Urinary bladder (tissue), 3 donors: ENCODE measurements at regions not wholly inside any gene's neighbourhood (a gene's known extent, or its start where the extent isn't known, plus 50 kb on each side); places are given as distances from the start of the nearest gene placed in this dataset.
"Not testable (repeated sequence)": the region's sequence is repeated elsewhere in the genome, so short reads cannot be mapped to it uniquely, and the experiment has no call there.

Experiments
- DNase-seq: peaks from one replicate; pipeline ENCODE4 v3.0.0-alpha.2; 2015; ENCODE audit errors: extremely low spot score
- H3K27ac ChIP-seq: one replicate; pipeline ENCODE4 v1.5.1; 2013; ENCODE audit warnings: low read depth, mild to moderate bottlenecking, moderate library complexity
- H3K36me3 ChIP-seq: one replicate; pipeline ENCODE4 v1.6.1; 2013; ENCODE audit warnings: mild to moderate bottlenecking, moderate library complexity; ENCODE audit not compliant: insufficient read depth
- H3K4me1 ChIP-seq: one replicate; pipeline ENCODE4 v1.6.1; 2013; ENCODE audit warnings: mild to moderate bottlenecking, moderate library complexity; ENCODE audit not compliant: insufficient read depth
- H3K4me3 ChIP-seq: one replicate; pipeline ENCODE4 v1.5.1; 2013; ENCODE audit warnings: low read depth, low read length
- WGBS: extraction: QIAGEN DNeasy Blood & Tissue Kit; methylation state at CpG from one replicate; pipeline ENCODE4 v1.1.7; 2013; 5-methylcytosine and 5-hydroxymethylcytosine counted together
- donor health status: healthy with polysubstance abuse.
- donor health status: healthy.

DNA sequence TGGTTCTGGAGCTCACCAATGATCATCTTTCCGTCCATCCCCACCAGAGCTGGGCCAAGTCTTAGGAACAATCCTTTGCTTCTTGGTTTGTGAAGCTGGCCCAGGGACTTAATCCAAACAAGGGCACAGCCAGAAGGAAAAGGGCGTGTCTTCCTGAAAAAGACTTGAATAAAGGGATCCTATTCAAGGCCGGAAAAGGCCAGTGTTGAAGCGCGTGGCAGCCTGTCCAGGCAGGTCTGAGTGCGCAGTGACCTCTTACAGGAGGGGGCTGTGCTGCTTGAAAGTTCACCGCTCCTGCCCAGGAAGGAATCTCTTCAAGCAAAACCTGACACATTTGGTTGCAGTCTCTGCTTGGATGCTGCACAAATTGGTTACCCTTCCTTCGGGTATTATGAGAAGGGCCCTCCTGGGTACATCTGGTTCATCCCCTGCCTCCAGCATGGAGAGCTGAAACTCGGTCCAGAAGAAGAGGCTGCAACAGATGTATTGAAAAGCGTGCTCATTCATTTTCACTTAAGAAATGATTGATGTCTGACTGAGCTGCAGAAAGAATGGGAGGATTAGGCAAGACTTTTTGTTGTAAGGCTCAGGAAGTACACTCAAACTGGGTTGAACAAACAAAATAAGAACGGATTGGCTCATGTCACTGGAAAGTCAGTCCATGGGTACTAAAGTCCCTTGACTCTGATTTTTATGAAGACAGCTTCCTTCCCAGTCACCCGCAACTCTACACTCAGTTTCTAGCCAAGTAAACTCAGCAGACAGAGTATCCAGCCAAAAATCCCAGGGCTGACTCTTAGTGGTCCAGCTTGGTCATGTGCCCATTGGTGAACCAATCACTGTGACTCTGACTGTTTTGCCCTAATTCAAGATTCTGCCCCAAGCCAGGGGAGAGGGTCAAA, 136.3 kb downstream of the TFAP2C start:
- H3K27ac ChIP-seq, result no peak overlapping the region
- no peak for DNase-seq
- 64% methylated on average over 12 of the region's 12 CpGs for WGBS
- no peak overlapping the region for H3K4me3 ChIP-seq
- no peaks in the 10 kb centered on the region for H3K4me1 ChIP-seq
- no peaks in the 10 kb centered on the region for H3K36me3 ChIP-seq

DNA sequence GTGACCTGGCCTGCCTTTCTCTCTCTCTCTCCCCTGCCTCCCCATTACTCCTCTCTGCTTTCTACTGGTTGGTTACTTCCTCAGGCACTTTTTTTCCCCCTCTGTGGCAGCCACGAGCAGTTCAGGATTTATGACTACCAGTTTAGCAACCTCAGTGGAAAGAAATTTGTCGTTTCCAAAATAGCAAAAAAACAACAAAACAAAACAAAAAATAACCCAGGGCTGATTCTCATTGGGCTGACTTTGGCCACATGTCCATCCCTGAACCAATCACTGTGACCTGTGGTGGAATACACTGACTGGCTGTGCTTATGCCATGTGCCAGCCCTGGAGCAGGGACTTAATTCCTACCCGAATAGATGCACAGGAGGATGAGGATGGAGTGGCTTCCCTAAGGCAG, 137.4 kb downstream of the TFAP2C start:
- Histone ChIP-seq H3K27ac (no peak overlapping the region), H3K4me3 (no peak overlapping the region), H3K4me1 (no peaks in the 10 kb centered on the region), H3K36me3 (no peaks in the 10 kb centered on the region)
- DNase-seq, result no peak
- WGBS, result 49% methylated on average over 3 of the region's 3 CpGs

DNA sequence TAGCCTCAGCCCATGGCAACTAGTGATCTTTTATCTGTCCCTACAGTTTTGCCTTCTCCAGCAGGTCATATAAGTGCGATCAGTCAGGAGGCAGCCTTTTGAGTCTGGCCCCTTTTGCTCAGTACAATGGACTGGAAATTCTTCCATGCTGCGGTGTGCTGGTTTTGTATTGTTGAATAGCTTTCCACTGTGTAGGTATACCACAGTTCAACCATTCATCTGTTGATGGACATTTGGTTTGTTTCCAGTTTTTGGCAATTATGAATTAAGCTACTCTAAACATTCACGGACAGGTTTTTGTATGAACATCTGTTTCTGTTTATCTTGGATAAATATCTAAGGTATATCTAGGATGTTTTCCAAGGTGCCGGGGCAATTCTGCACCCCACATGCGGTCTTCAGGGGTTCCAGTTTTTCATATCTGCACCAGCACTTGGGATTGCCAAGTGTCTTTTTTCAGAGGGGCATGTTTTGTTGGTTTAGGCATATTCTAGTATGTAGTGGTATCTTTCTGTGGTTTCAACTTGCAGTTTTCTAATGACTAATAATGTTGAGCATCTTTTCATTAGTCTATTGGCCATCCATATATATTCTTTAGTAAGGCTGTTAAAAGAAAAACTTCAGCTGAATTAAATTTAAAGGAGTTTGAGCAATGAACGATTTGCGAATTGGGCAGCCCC, 141.0 kb downstream of the TFAP2C start:
- H3K4me1 ChIP-seq, result no peaks in the 10 kb centered on the region
- no peaks in the 10 kb centered on the region for H3K36me3 ChIP-seq
- H3K4me3 ChIP-seq, result no peak overlapping the region
- WGBS, result 59% methylated on average over 7 of the region's 7 CpGs
- DNase-seq, result no peak
- H3K27ac ChIP-seq, result no peak overlapping the region

DNA sequence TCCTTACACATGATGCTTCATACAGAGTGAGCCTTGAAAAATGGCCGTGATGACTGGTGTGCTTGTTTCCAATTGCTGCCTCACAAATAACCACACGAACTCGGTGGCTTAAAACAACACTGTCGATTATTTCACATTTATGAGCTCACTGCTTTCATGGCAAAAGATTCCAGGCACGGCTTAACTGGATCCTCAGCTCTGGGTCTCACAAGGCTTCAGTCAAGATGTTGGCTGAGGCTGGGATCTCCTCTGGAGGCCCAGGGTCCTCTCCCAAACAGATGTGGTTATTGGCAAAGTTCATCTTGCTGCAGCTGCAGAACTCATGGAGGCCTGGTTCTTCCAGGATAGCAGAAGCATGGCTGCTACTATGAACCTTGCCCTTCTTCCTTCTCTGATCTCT, 144.6 kb downstream of the TFAP2C start:
- no peaks in the 10 kb centered on the region for H3K4me1 ChIP-seq
- H3K27ac ChIP-seq, result no peak overlapping the region
- no peaks in the 10 kb centered on the region for H3K36me3 ChIP-seq
- no peak overlapping the region for H3K4me3 ChIP-seq
- 69% methylated on average over 5 of the region's 5 CpGs for WGBS
- DNase-seq, result no peak

DNA sequence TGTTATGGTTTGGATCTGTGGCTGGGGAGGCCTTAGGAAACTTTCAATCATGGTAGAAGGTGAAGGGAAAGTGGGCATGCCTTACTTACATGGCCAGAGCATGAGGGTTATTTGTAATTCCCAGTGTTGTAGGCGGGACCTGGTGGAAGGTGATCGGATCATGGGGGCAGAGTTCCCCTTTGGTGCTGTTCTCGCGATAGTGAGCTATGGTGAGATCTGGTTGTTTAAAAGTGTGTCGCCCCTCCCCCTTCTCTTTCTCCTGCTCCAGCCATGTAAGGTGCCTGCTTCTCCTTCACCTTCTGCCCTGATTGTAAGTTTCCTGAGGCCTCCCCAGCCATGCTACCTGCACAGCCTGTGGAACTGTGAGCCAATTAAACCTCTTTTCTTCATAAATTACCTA, 145.8 kb downstream of the TFAP2C start:
- no peak overlapping the region for H3K4me3 ChIP-seq
- DNase-seq, result no peak
- H3K36me3 ChIP-seq, result no peaks in the 10 kb centered on the region
- 93% methylated on average over 5 of the region's 5 CpGs for WGBS
- no peak overlapping the region for H3K27ac ChIP-seq
- H3K4me1 ChIP-seq, result no peaks in the 10 kb centered on the region

DNA sequence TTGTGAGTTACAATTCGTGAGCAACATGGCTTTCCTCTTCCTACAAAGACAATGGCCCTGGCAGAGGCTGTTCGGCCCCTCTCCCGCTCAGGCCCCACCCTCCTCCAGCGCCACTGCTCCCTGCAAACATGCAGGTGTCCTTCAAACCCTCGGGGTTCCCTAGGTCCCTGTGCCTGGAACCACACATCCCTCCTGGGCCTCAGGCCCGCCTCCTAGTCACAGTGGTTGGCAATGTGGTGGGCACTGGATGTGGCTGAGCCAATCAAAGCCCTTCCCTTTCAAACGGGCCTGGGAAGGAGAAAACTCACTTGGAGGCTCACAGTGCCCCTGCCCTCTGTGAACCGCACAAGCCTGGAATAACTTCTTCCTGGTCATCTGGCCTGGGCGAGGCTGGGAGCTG, 147.2 kb downstream of the TFAP2C start:
- Histone ChIP-seq H3K27ac (no peak overlapping the region), H3K4me3 (no peak overlapping the region), H3K36me3 (no peaks in the 10 kb centered on the region), H3K4me1 (no peaks in the 10 kb centered on the region)
- WGBS, result 74% methylated on average over 9 of the region's 9 CpGs
- DNase-seq, result no peak

DNA sequence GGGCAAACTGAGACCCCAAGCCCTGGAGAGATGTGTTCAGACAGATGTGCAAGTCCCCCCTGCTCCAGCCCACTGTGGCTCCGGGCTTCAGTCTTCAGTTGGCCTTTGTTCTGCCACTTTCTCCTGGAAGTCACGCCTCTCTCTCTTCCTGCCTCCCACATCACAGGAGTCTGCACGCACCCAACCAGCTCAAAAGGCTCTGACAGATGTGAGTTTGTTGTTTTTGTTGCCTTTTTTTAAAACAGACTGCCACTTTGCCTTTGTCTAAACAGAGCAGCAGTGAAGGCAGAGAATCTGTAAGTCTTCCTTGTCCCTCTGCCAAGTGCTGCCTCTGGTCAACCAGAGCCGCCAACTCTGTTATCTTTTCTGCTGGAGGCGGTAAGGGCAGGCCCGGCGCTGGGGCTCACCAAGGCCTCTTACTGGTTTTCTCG, 149.7 kb downstream of the TFAP2C start:
- H3K27ac ChIP-seq, result no peak overlapping the region
- WGBS, result 23% methylated on average over 8 of the region's 8 CpGs
- no peak for DNase-seq
- no peak overlapping the region for H3K4me3 ChIP-seq
- no peaks in the 10 kb centered on the region for H3K4me1 ChIP-seq
- no peaks in the 10 kb centered on the region for H3K36me3 ChIP-seq

DNA sequence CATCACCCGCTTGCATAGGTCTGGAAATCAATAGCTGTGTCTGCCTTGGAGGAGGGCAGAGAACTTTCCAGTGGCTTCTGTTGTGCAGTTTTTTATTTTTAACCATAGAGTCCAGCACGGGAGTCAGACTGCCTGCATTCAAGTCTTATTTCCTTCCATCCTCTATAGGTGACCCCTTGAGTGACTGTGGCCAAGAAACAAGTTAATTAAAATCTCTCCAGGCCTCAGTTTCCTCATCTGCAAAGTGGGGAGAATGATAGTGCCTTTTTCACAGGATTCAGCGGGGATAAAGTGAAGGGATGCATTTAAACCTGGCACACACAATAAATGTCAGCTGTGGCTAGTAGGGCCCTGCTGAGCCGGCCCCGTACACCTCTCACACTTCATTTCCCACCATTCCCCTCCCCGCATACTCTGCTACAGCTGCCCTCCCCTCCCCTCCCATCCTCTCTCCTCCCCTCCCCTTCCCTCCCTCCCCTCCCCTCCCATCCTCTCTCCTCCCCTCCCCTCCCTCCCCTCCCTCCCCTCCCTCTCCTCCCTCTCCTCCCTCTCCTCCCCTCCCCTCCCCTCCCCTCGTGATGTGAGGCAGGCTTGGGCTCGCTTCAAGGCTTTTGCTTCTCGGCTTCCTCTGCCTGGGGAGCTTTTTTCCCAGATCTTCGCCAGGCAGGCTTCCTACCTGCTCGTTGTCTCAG, 150.5 kb downstream of the TFAP2C start:
- Histone ChIP-seq H3K36me3 (no peaks in the 10 kb centered on the region), H3K4me1 (no peaks in the 10 kb centered on the region), H3K27ac (no peak overlapping the region), H3K4me3 (no peak overlapping the region)
- DNase-seq, result no peak
- WGBS, result 71% methylated on average over 11 of the region's 11 CpGs

DNA sequence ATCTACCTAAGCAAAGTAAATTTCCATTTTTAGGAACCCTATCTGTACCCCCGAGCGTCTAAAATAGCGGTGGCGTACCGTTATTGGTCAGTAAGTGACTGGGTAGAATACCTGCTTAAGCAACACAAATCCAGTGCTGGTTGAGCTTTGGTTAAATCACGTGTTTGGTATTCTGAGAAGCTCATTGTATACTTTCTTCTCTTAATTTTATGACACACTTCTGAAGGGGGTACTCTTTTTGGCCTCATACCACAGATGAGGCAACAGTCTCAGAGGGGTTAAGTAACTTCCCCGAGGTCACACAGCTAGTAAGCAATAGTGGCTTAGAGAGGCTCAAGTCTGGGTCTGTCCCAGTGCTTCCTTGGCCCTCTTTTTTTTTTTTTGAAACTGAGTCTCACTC, 151.2 kb downstream of the TFAP2C start:
- no peak overlapping the region for H3K27ac ChIP-seq
- H3K36me3 ChIP-seq, result no peaks in the 10 kb centered on the region
- no peaks in the 10 kb centered on the region for H3K4me1 ChIP-seq
- no peak overlapping the region for H3K4me3 ChIP-seq
- WGBS, result 61% methylated on average over 7 of the region's 7 CpGs
- DNase-seq, result no peak

DNA sequence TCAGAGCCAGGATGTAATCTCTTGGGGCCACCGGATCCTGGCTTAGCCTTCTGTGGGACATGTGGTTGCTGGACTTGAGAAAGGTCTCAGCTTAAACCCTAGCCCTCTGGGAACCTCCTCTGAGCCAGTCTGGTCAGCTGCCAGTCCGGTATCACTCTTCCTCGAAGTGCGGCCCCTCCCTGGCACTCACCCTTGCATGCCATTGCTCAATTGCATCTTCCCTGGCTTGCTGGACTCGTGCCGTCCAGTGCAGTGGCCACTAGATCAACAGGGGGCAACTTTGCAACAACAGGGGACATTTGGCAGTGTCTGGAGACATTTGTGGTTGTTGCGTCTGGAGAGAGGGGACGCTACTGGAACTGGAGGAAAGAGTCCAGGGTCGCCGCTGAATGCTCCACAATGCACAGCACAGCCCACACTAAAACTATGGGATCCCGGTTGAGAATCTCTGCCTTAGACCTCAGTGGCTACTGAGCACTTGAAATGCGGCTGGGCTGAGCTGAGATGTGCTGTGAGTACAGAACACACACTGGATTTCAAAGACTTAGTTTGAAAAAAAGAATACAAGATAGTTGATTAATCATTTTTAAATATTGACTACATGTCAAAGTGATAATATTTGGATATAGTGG, 152.1 kb downstream of the TFAP2C start:
- Histone ChIP-seq H3K4me3 (no peak overlapping the region), H3K36me3 (no peaks in the 10 kb centered on the region), H3K4me1 (no peaks in the 10 kb centered on the region), H3K27ac (no peak overlapping the region)
- DNase-seq, result no peak
- 44% methylated on average over 12 of the region's 12 CpGs for WGBS

DNA sequence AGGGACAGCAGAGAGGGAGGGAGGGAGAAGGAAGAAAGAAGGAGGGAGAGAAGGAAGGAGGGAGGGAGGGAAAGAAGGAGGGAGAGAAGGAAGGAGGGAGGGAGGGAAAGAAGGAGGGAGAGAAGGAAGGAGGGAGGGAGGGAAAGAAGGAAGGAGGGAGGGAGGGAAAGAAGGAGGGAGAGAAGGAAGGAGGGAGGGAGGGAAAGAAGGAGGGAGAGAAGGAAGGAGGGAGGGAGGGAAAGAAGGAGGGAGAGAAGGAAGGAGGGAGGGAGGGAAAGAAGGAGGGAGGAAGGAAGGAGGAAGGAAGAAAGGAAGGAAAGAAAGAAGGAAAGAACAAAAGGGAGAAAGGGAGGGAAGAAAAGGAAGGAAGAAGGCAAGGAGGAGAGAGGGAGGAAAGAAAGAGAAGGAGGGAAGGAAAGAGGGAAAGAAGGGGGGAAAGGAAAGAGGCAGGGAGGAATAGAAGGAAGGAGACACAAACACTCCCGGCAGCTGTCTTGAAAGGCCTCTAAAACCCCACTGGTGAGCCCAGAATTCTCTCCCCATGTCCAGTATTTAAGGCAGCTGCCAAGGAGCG, 153.0 kb downstream of the TFAP2C start:
- H3K4me3 ChIP-seq, DNase-seq, H3K4me1 ChIP-seq, H3K27ac ChIP-seq, H3K36me3 ChIP-seq: not testable (repeated sequence)
- WGBS, result 70% methylated on average over 2 of the region's 2 CpGs

DNA sequence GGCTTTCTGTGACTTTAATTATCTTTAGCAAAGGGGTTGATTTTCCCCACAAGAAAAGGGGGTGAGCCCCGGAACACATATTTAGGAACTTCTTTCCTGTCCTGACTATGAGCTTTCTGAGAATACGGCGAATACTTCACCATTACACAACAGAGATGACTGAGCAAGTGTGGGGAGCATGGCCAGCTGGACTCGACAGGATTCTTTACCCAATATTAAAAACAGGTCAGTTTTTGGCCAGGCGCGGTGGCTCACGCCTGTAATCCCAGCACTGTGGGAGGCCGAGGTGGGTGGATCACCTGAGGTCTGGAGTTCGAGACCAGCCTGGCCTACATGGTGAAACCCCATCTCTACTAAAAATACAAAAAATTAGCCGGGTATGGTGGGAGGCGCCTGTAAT, 153.7 kb downstream of the TFAP2C start:
- 91% methylated on average over 11 of the region's 11 CpGs for WGBS
- not testable (repeated sequence) for H3K4me3 ChIP-seq, DNase-seq, H3K36me3 ChIP-seq, H3K4me1 ChIP-seq, H3K27ac ChIP-seq

DNA sequence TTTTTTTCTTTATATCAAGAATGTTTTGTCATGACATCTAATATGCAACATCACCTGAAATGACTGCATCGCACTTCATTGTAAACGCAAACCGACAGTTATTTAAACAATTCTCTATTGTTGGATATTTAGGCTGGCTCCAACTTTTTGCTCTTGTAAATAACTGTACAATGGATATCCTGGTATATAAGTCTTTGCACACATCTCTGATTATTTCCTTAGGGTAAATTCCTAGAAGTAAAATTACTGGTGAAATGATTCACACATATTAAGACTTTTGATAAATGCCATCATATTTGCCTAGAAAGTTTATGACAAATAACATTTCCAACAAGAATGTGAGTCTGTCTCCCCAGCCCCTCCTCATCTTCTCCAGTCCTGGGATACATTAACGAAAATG, 154.7 kb downstream of the TFAP2C start:
- no peaks in the 10 kb centered on the region for H3K36me3 ChIP-seq
- H3K4me3 ChIP-seq, result no peak overlapping the region
- WGBS, result 71% methylated on average over 4 of the region's 4 CpGs
- no peak overlapping the region for H3K27ac ChIP-seq
- H3K4me1 ChIP-seq, result no peaks in the 10 kb centered on the region
- no peak for DNase-seq
